ENCODE measurements at regions not wholly inside any gene's neighbourhood (a gene's known extent, or its start where the extent isn't known, plus 50 kb on each side); places are given as distances from the start of the nearest gene placed in this dataset.
"Not testable (repeated sequence)": the region's sequence is repeated elsewhere in the genome, so short reads cannot be mapped to it uniquely, and the experiment has no call there.

DNA sequence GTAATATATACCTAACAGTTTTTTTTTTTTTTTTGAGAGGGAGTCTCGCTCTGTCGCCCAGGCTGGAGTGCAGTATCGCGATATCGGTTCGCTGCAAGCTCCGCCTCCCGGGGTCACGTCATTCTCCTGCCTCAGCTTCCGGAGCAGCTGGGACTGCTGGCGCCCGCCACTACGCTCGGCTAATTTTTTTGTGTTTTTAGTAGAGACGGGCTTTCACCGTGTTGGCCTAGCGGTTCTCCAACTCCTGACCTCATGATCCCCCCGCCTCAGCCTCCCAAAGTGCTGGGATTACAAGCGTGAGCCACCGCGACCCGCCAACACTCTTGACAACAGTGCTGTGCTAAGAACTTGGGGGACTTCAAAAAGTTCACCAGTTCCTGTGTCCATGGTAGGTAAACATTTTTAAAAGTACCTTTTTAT, 63.5 kb downstream of the FOXG1 start (continued):
- TF ChIP-seq, protein P1, sequence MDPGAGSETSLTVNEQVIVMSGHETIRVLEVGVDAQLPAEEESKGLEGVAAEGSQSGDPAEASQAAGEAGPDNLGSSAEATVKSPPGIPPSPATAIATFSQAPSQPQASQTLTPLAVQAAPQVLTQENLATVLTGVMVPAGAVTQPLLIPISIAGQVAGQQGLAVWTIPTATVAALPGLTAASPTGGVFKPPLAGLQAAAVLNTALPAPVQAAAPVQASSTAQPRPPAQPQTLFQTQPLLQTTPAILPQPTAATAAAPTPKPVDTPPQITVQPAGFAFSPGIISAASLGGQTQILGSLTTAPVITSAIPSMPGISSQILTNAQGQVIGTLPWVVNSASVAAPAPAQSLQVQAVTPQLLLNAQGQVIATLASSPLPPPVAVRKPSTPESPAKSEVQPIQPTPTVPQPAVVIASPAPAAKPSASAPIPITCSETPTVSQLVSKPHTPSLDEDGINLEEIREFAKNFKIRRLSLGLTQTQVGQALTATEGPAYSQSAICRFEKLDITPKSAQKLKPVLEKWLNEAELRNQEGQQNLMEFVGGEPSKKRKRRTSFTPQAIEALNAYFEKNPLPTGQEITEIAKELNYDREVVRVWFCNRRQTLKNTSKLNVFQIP (CRISPR knock-in tag; IDR thresholded peaks at IDR 0.05; ENCODE audit: borderline replicate concordance, low read depth) = no peak
- TF ChIP-seq ZNF8 (CRISPR knock-in tag; IDR thresholded peaks at IDR 0.05) = no peak
- no peak for TF ChIP-seq ZC3H10 (CRISPR knock-in tag; IDR thresholded peaks at IDR 0.05)
- no peak for TF ChIP-seq OSR1 (CRISPR knock-in tag; IDR thresholded peaks at IDR 0.05)
- no peak for TF ChIP-seq BACH2 (CRISPR knock-in tag; IDR thresholded peaks at IDR 0.05; ENCODE audit: borderline replicate concordance)

DNA sequence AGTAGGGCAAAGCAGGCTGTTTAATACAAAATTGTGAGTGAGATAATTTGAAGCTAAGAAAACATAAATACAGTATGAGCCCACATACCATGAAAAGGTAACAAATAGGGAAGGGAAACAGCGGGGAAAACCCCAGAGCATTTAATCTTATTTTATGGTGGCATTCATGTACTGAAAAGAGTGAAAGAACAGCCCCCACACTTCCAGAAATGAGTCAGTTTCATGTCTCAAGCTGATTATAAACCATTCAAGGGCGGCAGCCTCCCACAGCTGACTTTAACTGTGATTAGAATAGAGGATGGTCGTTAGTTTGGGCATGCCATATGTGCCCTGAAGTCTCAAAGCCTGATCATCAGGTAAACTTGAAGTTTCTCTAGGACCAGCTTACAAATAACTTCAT, 64.5 kb downstream of the FOXG1 start:
- no peak for TF ChIP-seq ARNTL (CRISPR knock-in tag; IDR thresholded peaks at IDR 0.05; ENCODE audit: borderline replicate concordance, low read depth)
- no peak for TF ChIP-seq ZFP30 (CRISPR knock-in tag; IDR thresholded peaks at IDR 0.05)
- no peak for ATAC-seq

DNA sequence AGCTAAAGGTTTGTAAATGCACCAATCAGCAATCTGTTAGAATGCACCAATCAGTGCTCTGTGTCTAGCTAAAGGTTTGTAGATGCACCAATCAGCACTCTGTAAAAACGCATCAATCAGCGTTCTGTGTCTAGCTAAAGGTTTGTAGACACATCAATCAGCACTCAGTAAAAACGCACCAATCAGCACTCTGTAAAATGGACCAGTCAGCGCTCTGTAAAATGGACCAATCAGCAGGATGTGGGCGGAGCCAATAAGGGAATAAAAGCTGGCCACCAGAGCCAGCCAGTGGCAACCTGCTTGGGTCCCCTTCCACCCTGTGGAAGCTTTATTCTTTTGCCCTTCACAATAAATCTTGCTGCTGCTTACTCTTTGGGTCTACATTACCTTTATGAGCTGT, 76.0 kb downstream of the FOXG1 start:
- ATAC-seq = not testable (repeated sequence)

DNA sequence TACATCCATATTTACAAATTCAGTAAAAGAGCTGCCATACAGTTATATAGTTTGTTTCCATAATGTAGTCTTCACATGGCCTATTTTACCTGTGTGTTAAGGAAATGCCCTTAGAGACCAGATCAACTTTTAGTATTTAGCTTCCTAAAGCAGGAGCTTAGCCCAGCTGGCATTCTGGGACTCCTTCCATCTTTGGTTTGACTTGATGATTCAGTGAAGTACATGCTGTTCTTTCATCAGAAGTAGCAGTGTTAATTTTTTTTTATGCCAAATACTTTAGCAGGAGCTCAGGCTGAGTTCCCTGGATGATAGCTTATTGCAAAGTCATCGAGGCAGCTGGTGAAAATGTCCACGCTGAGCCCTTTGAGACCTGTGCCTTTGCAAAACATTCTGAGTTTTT, 101.0 kb downstream of the FOXG1 start:
- no peak for ATAC-seq
- TF ChIP-seq, protein P2, sequence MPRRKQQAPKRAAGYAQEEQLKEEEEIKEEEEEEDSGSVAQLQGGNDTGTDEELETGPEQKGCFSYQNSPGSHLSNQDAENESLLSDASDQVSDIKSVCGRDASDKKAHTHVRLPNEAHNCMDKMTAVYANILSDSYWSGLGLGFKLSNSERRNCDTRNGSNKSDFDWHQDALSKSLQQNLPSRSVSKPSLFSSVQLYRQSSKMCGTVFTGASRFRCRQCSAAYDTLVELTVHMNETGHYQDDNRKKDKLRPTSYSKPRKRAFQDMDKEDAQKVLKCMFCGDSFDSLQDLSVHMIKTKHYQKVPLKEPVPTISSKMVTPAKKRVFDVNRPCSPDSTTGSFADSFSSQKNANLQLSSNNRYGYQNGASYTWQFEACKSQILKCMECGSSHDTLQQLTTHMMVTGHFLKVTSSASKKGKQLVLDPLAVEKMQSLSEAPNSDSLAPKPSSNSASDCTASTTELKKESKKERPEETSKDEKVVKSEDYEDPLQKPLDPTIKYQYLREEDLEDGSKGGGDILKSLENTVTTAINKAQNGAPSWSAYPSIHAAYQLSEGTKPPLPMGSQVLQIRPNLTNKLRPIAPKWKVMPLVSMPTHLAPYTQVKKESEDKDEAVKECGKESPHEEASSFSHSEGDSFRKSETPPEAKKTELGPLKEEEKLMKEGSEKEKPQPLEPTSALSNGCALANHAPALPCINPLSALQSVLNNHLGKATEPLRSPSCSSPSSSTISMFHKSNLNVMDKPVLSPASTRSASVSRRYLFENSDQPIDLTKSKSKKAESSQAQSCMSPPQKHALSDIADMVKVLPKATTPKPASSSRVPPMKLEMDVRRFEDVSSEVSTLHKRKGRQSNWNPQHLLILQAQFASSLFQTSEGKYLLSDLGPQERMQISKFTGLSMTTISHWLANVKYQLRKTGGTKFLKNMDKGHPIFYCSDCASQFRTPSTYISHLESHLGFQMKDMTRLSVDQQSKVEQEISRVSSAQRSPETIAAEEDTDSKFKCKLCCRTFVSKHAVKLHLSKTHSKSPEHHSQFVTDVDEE (CRISPR knock-in tag; IDR thresholded peaks at IDR 0.05) = no peak

DNA sequence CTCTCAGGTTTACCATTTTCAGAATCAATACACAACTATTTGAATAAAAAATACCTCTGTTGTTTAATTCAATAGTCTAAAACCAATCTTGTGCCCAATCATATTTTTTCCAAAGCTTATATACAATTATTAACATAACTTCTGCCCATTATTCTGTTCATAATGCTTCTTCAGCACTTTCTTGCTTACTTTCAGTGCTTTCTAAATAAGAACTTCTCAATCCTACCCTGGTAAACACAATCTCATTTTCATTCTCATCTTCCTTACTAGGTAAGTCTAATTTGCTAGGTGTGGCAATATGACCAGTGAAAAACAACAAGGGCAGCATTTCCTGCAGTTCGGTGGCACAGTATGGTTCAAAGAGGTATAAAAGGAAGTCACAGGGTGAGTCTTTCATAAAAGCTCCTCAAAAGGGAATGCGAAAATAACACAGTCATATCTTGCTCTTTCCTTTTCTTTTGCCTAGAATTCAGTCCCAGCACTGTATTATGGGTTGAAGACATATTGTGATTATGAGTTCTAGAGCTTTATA, 103.5 kb downstream of the FOXG1 start:
- no peak for TF ChIP-seq TCF4 (CRISPR knock-in tag; IDR thresholded peaks at IDR 0.05; ENCODE audit: borderline replicate concordance)
- no peak for TF ChIP-seq ZFP30 (CRISPR knock-in tag; IDR thresholded peaks at IDR 0.05)
- no peak for TF ChIP-seq ZNF70 (CRISPR knock-in tag; IDR thresholded peaks at IDR 0.05)
- TF ChIP-seq, protein P1 (CRISPR knock-in tag; IDR thresholded peaks at IDR 0.05; ENCODE audit: borderline replicate concordance, low read depth) = no peak
- no peak for TF ChIP-seq ISL1 (CRISPR knock-in tag; IDR thresholded peaks at IDR 0.05)
- TF ChIP-seq ZNF8 (CRISPR knock-in tag; IDR thresholded peaks at IDR 0.05) = no peak
- TF ChIP-seq ZFP3 (CRISPR knock-in tag; IDR thresholded peaks at IDR 0.05) = no peak
- no peak for TF ChIP-seq RARB (CRISPR knock-in tag; IDR thresholded peaks at IDR 0.05)
- TF ChIP-seq BACH2 (CRISPR knock-in tag; IDR thresholded peaks at IDR 0.05; ENCODE audit: borderline replicate concordance) = no peak
- no peak for TF ChIP-seq ZC3H10 (CRISPR knock-in tag; IDR thresholded peaks at IDR 0.05)
- no peak for ATAC-seq

DNA sequence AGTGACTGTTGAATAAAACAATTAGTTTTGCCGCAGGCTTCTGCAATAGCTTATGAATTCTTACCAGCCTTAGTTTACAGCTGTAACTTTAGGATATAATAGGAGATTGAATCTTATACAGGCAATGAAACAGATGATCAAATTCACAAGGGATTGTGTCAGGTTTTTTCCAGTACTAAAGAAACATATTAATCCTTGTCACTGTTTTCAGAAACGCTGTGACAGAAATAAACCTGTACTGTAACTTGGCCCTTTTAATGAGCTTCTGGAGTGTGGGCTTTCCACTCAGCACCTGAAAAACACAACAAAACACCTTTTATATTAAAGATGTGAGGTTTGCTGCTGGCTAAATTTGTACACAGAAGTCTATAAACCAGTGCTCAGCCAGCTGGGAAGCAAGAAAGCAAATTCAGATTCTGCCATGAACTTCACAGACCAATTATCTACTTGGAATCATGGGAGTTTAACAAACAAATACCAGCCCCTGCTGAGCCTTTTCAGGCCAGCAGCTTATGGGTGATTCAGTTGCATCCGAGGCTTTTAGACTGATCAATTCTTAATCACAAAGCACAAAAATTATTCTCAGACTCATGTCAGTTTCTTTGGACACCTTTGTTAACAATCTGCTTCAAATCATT, 109.5 kb downstream of the FOXG1 start:
- TF ChIP-seq, protein P1 (CRISPR knock-in tag; IDR thresholded peaks at IDR 0.05; ENCODE audit: borderline replicate concordance, low read depth) = no peak
- TF ChIP-seq ZC3H10 (CRISPR knock-in tag; IDR thresholded peaks at IDR 0.05) = no peak
- ATAC-seq = no peak

DNA sequence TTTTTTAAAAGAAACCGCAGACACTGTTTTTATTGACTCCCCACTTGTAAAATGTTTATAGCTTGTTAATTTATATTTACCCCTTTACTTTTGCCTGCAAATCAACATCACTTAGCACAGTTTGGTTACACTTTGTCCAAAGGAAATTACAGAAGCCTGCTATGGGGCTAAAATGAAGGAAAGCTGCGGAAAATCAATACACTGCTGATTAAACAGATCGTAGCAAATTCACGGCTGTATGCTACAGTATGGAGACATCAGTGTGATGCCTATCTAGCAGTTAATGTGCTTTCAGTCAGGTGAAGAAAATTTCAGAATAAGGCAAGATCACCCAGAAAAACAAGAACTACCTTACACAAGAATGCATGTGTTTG, 110.0 kb downstream of the FOXG1 start:
- TF ChIP-seq ZFP30 (CRISPR knock-in tag; IDR thresholded peaks at IDR 0.05) = no peak
- TF ChIP-seq BACH2 (CRISPR knock-in tag; IDR thresholded peaks at IDR 0.05; ENCODE audit: borderline replicate concordance) = no peak
- no peak for TF ChIP-seq ZNF70 (CRISPR knock-in tag; IDR thresholded peaks at IDR 0.05)
- no peak for TF ChIP-seq ZC3H10 (CRISPR knock-in tag; IDR thresholded peaks at IDR 0.05)
- no peak for TF ChIP-seq OSR1 (CRISPR knock-in tag; IDR thresholded peaks at IDR 0.05)
- TF ChIP-seq RARB (CRISPR knock-in tag; IDR thresholded peaks at IDR 0.05) = no peak
- TF ChIP-seq TOX (CRISPR knock-in tag; IDR thresholded peaks at IDR 0.05; ENCODE audit: borderline replicate concordance) = no peak
- TF ChIP-seq, protein P3, sequence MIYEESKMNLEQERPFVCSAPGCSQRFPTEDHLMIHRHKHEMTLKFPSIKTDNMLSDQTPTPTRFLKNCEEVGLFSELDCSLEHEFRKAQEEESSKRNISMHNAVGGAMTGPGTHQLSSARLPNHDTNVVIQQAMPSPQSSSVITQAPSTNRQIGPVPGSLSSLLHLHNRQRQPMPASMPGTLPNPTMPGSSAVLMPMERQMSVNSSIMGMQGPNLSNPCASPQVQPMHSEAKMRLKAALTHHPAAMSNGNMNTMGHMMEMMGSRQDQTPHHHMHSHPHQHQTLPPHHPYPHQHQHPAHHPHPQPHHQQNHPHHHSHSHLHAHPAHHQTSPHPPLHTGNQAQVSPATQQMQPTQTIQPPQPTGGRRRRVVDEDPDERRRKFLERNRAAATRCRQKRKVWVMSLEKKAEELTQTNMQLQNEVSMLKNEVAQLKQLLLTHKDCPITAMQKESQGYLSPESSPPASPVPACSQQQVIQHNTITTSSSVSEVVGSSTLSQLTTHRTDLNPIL (CRISPR knock-in tag; IDR thresholded peaks at IDR 0.05; ENCODE audit: low read depth) = no peak
- TF ChIP-seq ZFP3 (CRISPR knock-in tag; IDR thresholded peaks at IDR 0.05) = no peak
- no peak for TF ChIP-seq ZNF8 (CRISPR knock-in tag; IDR thresholded peaks at IDR 0.05)
- TF ChIP-seq ARNTL (CRISPR knock-in tag; IDR thresholded peaks at IDR 0.05; ENCODE audit: borderline replicate concordance, low read depth) = no peak
- ATAC-seq = no peak
